ENCODE measurements at regions not wholly inside any gene's neighbourhood (a gene's known extent, or its start where the extent isn't known, plus 50 kb on each side); places are given as distances from the start of the nearest gene placed in this dataset.

DNA sequence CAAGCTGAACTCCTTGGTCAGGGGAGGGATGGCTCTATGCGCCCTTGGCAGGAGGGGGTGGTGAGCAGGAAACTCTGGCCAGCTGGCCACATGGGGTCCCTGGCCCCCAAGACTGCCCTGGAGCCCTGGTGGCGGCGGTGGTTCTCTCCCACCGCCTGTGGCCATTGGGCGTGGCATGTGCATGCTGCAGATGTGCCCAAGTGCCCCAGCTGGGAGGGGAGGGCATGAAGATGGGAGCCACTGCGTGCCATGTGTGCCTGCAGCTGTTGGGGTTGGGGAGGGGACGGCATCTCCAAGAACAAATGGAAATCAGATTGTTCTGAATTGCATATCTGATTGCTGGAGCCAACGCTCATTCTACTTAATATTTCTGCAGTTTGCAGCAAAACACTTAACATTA, 115.7 kb upstream of the IGF1 start:
- Mint-ChIP-seq H3K4me3 (ENCODE audit: low read depth, unreplicated experiment) (no peak overlapping the region), H3K9me3 (ENCODE audit: low read depth, unreplicated experiment) (no peaks in the 10 kb centered on the region), H3K4me1 (ENCODE audit: low read depth, unreplicated experiment) (no peaks in the 10 kb centered on the region), H3K27me3 (ENCODE audit: unreplicated experiment) (no peaks in the 10 kb centered on the region), H3K36me3 (ENCODE audit: insufficient read depth, unreplicated experiment) (no peaks in the 10 kb centered on the region), H3K27ac (ENCODE audit: unreplicated experiment) (no peak overlapping the region)
- no TSS peak for BruUV-seq (replicated peaks)
- CTCF ChIA-PET: interaction anchor here (1.1 kb wide), 1 partner anchor 223 kb away, joined by 3 read pairs; no protein-coding TSS in a partner anchor
- no peak for DNase-seq
- intact Hi-C loops (cut with micrococcal nuclease; ENCODE audit: unreplicated experiment): no loop called here
- no peak for TF ChIP-seq CTCF (IDR thresholded peaks at IDR 0.05; ENCODE audit: unreplicated experiment)

DNA sequence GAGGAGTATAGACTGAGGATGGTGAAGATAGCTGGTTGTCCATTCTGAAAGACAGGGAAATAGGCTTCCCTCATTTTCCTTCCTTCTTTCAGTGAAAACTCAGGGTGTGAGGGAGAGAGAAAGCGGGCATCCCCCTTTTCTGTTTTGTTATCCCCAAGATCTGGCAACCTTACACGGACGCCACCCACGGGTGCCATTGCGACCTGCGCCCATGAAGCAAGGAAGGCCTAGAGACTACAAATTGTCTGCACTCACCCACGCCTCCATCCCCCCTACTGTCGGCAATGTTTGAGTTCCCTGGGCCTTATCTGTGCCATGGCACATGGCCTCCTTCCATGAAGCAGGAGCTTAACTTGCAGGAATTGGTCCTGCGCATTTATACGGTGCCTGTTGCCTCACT, 115.0 kb upstream of the IGF1 start:
- Mint-ChIP-seq H3K4me3 (ENCODE audit: low read depth, unreplicated experiment) (no peak overlapping the region), H3K9me3 (ENCODE audit: low read depth, unreplicated experiment) (no peaks in the 10 kb centered on the region), H3K36me3 (ENCODE audit: insufficient read depth, unreplicated experiment) (no peaks in the 10 kb centered on the region), H3K4me1 (ENCODE audit: low read depth, unreplicated experiment) (no peaks in the 10 kb centered on the region), H3K27me3 (ENCODE audit: unreplicated experiment) (no peaks in the 10 kb centered on the region), H3K27ac (ENCODE audit: unreplicated experiment) (no peak overlapping the region)
- BruUV-seq (replicated peaks): no TSS peak
- CTCF ChIA-PET: interaction anchor here (1.1 kb wide), 1 partner anchor 224 kb away, joined by 3 read pairs; no protein-coding TSS in a partner anchor
- no peak for TF ChIP-seq CTCF (IDR thresholded peaks at IDR 0.05; ENCODE audit: unreplicated experiment)
- no peak for DNase-seq
- intact Hi-C loops (cut with micrococcal nuclease; ENCODE audit: unreplicated experiment): no loop called here

DNA sequence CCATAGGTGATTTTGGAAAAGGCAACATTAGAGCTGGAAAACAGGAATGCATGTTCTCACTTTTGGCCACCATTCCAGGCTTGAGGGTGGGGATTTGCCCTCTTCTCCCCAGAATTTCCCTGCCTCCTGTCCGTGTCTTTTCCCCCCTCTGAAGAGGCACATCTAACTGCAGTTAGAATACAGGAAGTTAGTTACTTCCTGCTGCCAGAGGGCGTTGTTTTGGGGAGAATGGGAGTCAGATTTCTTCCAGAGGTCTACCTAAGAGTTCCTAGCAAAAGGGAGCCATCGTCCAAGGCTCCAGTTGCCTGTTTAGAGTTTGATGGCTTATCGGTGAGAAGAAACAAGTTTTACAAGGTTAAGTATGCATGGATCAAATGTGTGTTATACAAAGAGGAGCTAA, 112.8 kb upstream of the IGF1 start:
- no peak for DNase-seq
- H3K4me1 Mint-ChIP-seq (ENCODE audit: low read depth, unreplicated experiment): no peaks in the 10 kb centered on the region
- TF ChIP-seq CTCF (IDR thresholded peaks at IDR 0.05; ENCODE audit: unreplicated experiment): no peak
- CTCF ChIA-PET: no interaction called here
- H3K27me3 Mint-ChIP-seq (ENCODE audit: unreplicated experiment): no peaks in the 10 kb centered on the region
- no peaks in the 10 kb centered on the region for H3K9me3 Mint-ChIP-seq (ENCODE audit: low read depth, unreplicated experiment)
- intact Hi-C loops (cut with micrococcal nuclease; ENCODE audit: unreplicated experiment): no loop called here
- H3K27ac Mint-ChIP-seq (ENCODE audit: unreplicated experiment): no peak overlapping the region
- no peaks in the 10 kb centered on the region for H3K36me3 Mint-ChIP-seq (ENCODE audit: insufficient read depth, unreplicated experiment)
- BruUV-seq (replicated peaks): no TSS peak
- no peak overlapping the region for H3K4me3 Mint-ChIP-seq (ENCODE audit: low read depth, unreplicated experiment)

- Mint-ChIP-seq H3K4me1 (ENCODE audit: low read depth, unreplicated experiment) (no peaks in the 10 kb centered on the region), H3K9me3 (ENCODE audit: low read depth, unreplicated experiment) (no peaks in the 10 kb centered on the region), H3K27me3 (ENCODE audit: unreplicated experiment) (no peaks in the 10 kb centered on the region), H3K36me3 (ENCODE audit: insufficient read depth, unreplicated experiment) (no peaks in the 10 kb centered on the region), H3K4me3 (ENCODE audit: low read depth, unreplicated experiment) (no peak overlapping the region), H3K27ac (ENCODE audit: unreplicated experiment) (no peak overlapping the region)
- no peak for DNase-seq
- no TSS peak for BruUV-seq (replicated peaks)
- CTCF ChIA-PET: no interaction called here
- intact Hi-C loops (cut with micrococcal nuclease; ENCODE audit: unreplicated experiment): no loop called here
- no peak for TF ChIP-seq CTCF (IDR thresholded peaks at IDR 0.05; ENCODE audit: unreplicated experiment)
Measured at GRCh38 chr12:102592134-102592533, 111.8 kb upstream of the IGF1 start.
